H1 (cell line): ENCODE measurements at regions not wholly inside any gene's neighbourhood (a gene's known extent, or its start where the extent isn't known, plus 50 kb on each side); places are given as distances from the start of the nearest gene placed in this dataset.

ENCODE experiments used
- CEBPB ChIP-seq: IDR thresholded peaks from 2 replicates; pipeline ENCODE4 v1.6.1; 2012; ENCODE audit warnings: low read depth, low read length
- CREB1 ChIP-seq: IDR thresholded peaks from 2 replicates; pipeline ENCODE4 v1.6.1; 2012; ENCODE audit warnings: inconsistent platforms
- CTCF ChIP-seq, 3 experiments: IDR thresholded peaks; 1 replicate in 2 of 3; 2 replicates in 1 of 3; pipeline versions ENCODE4 v1.5.1 to v1.6.1; 2011; ENCODE audit warnings: low read length in 3 of 3, mild to moderate bottlenecking in 3 of 3, inconsistent platforms in 2 of 3, low read depth in 1 of 3, moderate library complexity in 1 of 3; ENCODE audit not compliant: insufficient read depth in 1 of 3; ENCODE audit errors: control extremely low read depth in 1 of 3
- EP300 ChIP-seq, 2 experiments: IDR thresholded peaks; 1 replicate in 1 of 2; 2 replicates in 1 of 2; pipeline ENCODE4 v1.6.1; 2011 to 2012; ENCODE audit warnings: low read depth in 2 of 2, low read length in 2 of 2, mild to moderate bottlenecking in 2 of 2, borderline replicate concordance in 1 of 2, inconsistent platforms in 1 of 2, moderate library complexity in 1 of 2
- EZH2 ChIP-seq: fragments of 200-600 bp; sonication (generic); IDR thresholded peaks from 2 replicates; pipeline ENCODE4 v1.7.1; 2012; ENCODE audit warnings: low read depth, mild to moderate bottlenecking, moderate library complexity, low read length, inconsistent platforms; ENCODE audit not compliant: severe bottlenecking
- KDM5A ChIP-seq: fragments of 200-600 bp; IDR thresholded peaks from 2 replicates; pipeline ENCODE4 v1.7.1; 2012; ENCODE audit warnings: mild to moderate bottlenecking, low read length, inconsistent platforms, mixed read lengths
- MAX ChIP-seq: IDR thresholded peaks from 2 replicates; pipeline ENCODE4 v1.6.1; 2012; ENCODE audit warnings: inconsistent platforms
- POLR2A ChIP-seq, 2 experiments: IDR thresholded peaks; 1 replicate in 1 of 2; 2 replicates in 1 of 2; pipeline ENCODE4 v1.6.1; 2011; ENCODE audit warnings: low read depth in 2 of 2, low read length in 2 of 2, mild to moderate bottlenecking in 2 of 2; ENCODE audit errors: control extremely low read depth in 1 of 2
- SP2 ChIP-seq: IDR thresholded peaks from 2 replicates; pipeline ENCODE4 v1.6.1; 2012; ENCODE audit warnings: mild to moderate bottlenecking, low read length, inconsistent platforms
- SUZ12 ChIP-seq: fragments of 200-600 bp; sonication (generic); IDR thresholded peaks from 2 replicates; pipeline ENCODE4 v1.6.1; 2012; ENCODE audit warnings: mild to moderate bottlenecking, inconsistent platforms, low read length, moderate library complexity, mixed read lengths
- ZNF274 ChIP-seq: IDR thresholded peaks from 2 replicates; pipeline ENCODE4 v1.7.0; 2012; ENCODE audit warnings: low read length, borderline replicate concordance; ENCODE audit errors: extremely low read depth

DNA sequence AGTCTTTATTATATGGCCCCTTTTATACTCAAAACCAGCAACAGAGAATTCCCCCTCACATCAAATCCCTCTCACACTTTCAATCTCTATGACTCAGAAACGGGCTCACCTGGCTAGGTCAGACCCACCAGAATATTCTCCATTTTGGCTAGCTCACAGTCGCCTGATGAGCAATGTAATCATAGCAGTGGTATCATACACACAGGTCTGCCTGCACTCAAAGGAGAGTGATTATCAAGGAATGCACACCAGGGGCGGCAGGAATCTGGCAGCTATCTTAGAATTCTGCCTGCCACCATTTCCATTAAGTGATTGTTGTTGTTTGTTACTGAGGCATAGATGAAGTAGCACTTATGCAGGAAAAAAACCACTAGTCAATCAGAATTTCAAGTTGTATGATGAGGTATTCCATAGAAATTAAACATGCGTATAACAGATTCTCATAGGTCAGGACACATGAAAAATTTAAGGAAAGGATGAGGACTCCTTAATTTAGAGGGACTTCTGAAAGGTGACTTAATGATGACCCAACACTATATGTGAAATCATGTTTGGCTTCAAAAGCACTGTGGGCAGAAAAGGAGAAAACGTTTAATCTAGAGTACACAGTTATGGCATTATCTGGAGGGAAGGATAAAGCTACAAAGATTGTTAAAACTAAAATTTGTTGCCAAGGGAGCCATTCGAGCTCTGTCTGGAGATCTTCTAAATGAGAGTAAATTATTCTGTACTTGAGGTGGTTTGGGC lies 185.8 kb upstream of the DDI1 start:
- TF ChIP-seq CEBPB (no peak), EP300 (IDR thresholded peaks at IDR 0.05; ENCODE audit: borderline replicate concordance in 1 of 2, low read depth in 2 of 2, low read length in 2 of 2) (no peak), SUZ12 (no peak), KDM5A (no peak), EZH2 (no peak), ZNF274 (no peak), CTCF (IDR thresholded peaks at IDR 0.05; ENCODE audit: control extremely low read depth in 1 of 3, insufficient read depth in 1 of 3, low read depth in 1 of 3, low read length in 3 of 3) (no peak), MAX (no peak), CREB1 (no peak), POLR2A (IDR thresholded peaks at IDR 0.05; ENCODE audit: control extremely low read depth in 1 of 2, low read depth in 2 of 2, low read length in 2 of 2) (no peak), SP2 (no peak)
